Lower leg skin (tissue), 3 donors: ENCODE measurements at regions not wholly inside any gene's neighbourhood (a gene's known extent, or its start where the extent isn't known, plus 50 kb on each side); places are given as distances from the start of the nearest gene placed in this dataset.

Experiments
- POLR2A ChIP-seq, 2 donors: fragments of 450-650 bp; IDR thresholded peaks; one replicate each; pipeline ENCODE4 v1.6.1; 2016 to 2017; ENCODE audit warnings: antibody characterized with exemption in 2 of 2, mild to moderate bottlenecking in 1 of 2, moderate library complexity in 1 of 2
- TF ChIP-seq, protein P1 (sequence below), 3 donors: fragments of 450-650 bp; IDR thresholded peaks; one replicate each; pipeline ENCODE4 v1.5.1; 2016; ENCODE audit warnings: antibody characterized with exemption in 3 of 3, mild to moderate bottlenecking in 3 of 3, moderate library complexity in 2 of 3

DNA sequence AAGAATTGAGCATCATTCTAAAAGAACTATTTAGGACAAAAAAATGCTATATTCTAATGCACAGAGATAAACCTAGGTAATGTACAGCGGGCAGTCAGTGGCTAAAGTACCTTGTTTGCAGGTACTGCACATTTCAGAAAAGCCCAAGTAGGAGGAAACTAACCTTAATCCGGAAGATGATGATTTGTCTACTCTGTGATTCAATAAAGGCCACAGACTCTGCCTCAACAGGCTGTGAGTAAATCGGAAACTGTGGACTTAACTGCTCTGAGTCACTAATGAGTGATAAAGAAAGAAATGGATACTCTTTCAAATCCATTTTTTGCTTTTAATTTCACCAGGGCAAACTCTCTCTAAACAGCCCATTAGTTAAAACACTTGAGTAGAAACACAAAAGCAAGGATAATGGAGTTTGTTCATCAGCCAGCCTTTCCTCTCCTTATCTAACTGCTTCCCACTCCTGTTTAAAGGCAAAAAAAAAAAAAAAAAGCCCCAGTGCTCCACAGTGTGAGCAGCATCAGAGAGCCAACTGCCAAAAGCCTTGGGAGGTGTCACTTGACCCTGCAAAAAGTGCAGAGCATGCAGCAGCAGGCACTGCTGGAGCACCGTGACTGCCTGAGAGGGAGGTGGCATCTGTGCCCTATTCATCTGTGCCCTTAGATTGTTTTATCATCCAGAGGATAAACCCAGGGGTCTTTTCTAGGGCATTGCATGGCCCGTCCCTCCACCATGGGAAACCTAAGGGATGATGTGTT is 187.7 kb downstream of the SATB1 start:
- TF ChIP-seq, protein P1, sequence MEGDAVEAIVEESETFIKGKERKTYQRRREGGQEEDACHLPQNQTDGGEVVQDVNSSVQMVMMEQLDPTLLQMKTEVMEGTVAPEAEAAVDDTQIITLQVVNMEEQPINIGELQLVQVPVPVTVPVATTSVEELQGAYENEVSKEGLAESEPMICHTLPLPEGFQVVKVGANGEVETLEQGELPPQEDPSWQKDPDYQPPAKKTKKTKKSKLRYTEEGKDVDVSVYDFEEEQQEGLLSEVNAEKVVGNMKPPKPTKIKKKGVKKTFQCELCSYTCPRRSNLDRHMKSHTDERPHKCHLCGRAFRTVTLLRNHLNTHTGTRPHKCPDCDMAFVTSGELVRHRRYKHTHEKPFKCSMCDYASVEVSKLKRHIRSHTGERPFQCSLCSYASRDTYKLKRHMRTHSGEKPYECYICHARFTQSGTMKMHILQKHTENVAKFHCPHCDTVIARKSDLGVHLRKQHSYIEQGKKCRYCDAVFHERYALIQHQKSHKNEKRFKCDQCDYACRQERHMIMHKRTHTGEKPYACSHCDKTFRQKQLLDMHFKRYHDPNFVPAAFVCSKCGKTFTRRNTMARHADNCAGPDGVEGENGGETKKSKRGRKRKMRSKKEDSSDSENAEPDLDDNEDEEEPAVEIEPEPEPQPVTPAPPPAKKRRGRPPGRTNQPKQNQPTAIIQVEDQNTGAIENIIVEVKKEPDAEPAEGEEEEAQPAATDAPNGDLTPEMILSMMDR (IDR thresholded peaks at IDR 0.05) = no peak
- no peak for TF ChIP-seq POLR2A (IDR thresholded peaks at IDR 0.05)
